DND-41 (cell line): ENCODE measurements at regions not wholly inside any gene's neighbourhood (a gene's known extent, or its start where the extent isn't known, plus 50 kb on each side); places are given as distances from the start of the nearest gene placed in this dataset.

Experiments
- ATAC-seq: fragments of 200-7000 bp; cut with Tn5 transposase; 3 replicates; pipeline ENCODE4 v1.9.1; 2021; ENCODE audit warnings: low read depth; ENCODE audit not compliant: insufficient read depth
- DNase-seq: peaks from one replicate; pipeline ENCODE4 v3.0.0-alpha.2; 2020
- H2AFZ ChIP-seq: 2 replicates; pipeline ENCODE4 v1.6.0; 2012; ENCODE audit warnings: low read depth, low read length
- H3K27ac ChIP-seq: 2 replicates; pipeline ENCODE4 v1.5.1; 2012; ENCODE audit warnings: low read length, inconsistent platforms
- H3K27me3 ChIP-seq: fragments of 200-600 bp; sonication (generic); 2 replicates; pipeline ENCODE4 v1.6.0; 2012; ENCODE audit warnings: low read length, mild to moderate bottlenecking, inconsistent platforms; ENCODE audit not compliant: insufficient read depth, poor library complexity
- H3K36me3 ChIP-seq: 2 replicates; pipeline ENCODE4 v1.5.1; 2012; ENCODE audit warnings: low read length, inconsistent platforms; ENCODE audit not compliant: insufficient read depth
- H3K4me1 ChIP-seq: 2 replicates; pipeline ENCODE4 v1.5.1; 2012; ENCODE audit warnings: mild to moderate bottlenecking, low read length; ENCODE audit not compliant: insufficient read depth
- H3K4me2 ChIP-seq: 2 replicates; pipeline ENCODE4 v1.6.0; 2012; ENCODE audit warnings: mild to moderate bottlenecking, moderate library complexity, low read length, inconsistent platforms; ENCODE audit not compliant: insufficient read depth
- H3K4me3 ChIP-seq, 2 experiments: fragments of 200-600 bp in 1 of 2; shearing (Covaris generic) in 1 of 2; 2 replicates each; pipeline ENCODE4 v1.5.1; 2012 to 2016; ENCODE audit warnings: inconsistent platforms in 2 of 2, low read length in 2 of 2, mild to moderate bottlenecking in 2 of 2, low read depth in 1 of 2, moderate library complexity in 1 of 2
- H3K79me2 ChIP-seq: 2 replicates; pipeline ENCODE4 v1.6.0; 2012; ENCODE audit warnings: low read length, inconsistent platforms; ENCODE audit not compliant: insufficient read depth
- H3K9ac ChIP-seq: 2 replicates; pipeline ENCODE4 v1.6.0; 2012; ENCODE audit warnings: low read depth, mild to moderate bottlenecking, inconsistent platforms, low read length, moderate library complexity
- H3K9me3 ChIP-seq: 2 replicates; pipeline ENCODE4 v1.5.1; 2012; ENCODE audit warnings: low read length, moderate library complexity, mild to moderate bottlenecking, inconsistent platforms; ENCODE audit not compliant: insufficient read depth, severe bottlenecking
- H4K20me1 ChIP-seq: 2 replicates; pipeline ENCODE4 v1.6.0; 2012; ENCODE audit warnings: low read length; ENCODE audit not compliant: insufficient read depth
- CTCF ChIP-seq: IDR thresholded peaks from 2 replicates; pipeline ENCODE4 v1.5.1; 2012; ENCODE audit warnings: borderline replicate concordance, low read length, moderate library complexity, mild to moderate bottlenecking; ENCODE audit not compliant: poor library complexity, severe bottlenecking; ENCODE audit errors: extremely low read depth
- EZH2 ChIP-seq: IDR thresholded peaks from 3 replicates; pipeline ENCODE4 v1.6.1; 2012; ENCODE audit warnings: borderline replicate concordance, low read depth, mild to moderate bottlenecking, moderate library complexity, low read length, inconsistent platforms; ENCODE audit not compliant: severe bottlenecking

GRCh38 chr11:37512156-37512780, 914.2 kb upstream of the RAG2 start:
- no peak overlapping the region for H3K4me3 ChIP-seq
- no peak overlapping the region for H3K4me2 ChIP-seq
- no peaks in the 10 kb centered on the region for H3K9me3 ChIP-seq
- no peaks in the 10 kb centered on the region for H3K79me2 ChIP-seq
- DNase-seq, result no peak
- ATAC-seq, result no peak
- H3K27ac ChIP-seq, result no peak overlapping the region
- no peaks in the 10 kb centered on the region for H3K27me3 ChIP-seq
- TF ChIP-seq CTCF, result no peak
- no peak for TF ChIP-seq EZH2
- H3K4me1 ChIP-seq, result no peaks in the 10 kb centered on the region
- H3K36me3 ChIP-seq, result no peaks in the 10 kb centered on the region
- H4K20me1 ChIP-seq, result no peaks in the 10 kb centered on the region
- no peak overlapping the region for H3K9ac ChIP-seq
- no peak overlapping the region for H2AFZ ChIP-seq

GRCh38 chr11:37511425-37511933, 913.4 kb upstream of the RAG2 start:
- H2AFZ ChIP-seq, result no peak overlapping the region
- H3K9me3 ChIP-seq, result no peaks in the 10 kb centered on the region
- ATAC-seq, result no peak
- no peak overlapping the region for H3K4me3 ChIP-seq
- no peaks in the 10 kb centered on the region for H3K27me3 ChIP-seq
- H3K4me1 ChIP-seq, result no peaks in the 10 kb centered on the region
- H3K27ac ChIP-seq, result no peak overlapping the region
- no peak overlapping the region for H3K4me2 ChIP-seq
- no peak for TF ChIP-seq CTCF
- TF ChIP-seq EZH2, result no peak
- H3K9ac ChIP-seq, result no peak overlapping the region
- no peaks in the 10 kb centered on the region for H4K20me1 ChIP-seq
- H3K36me3 ChIP-seq, result no peaks in the 10 kb centered on the region
- no peaks in the 10 kb centered on the region for H3K79me2 ChIP-seq
- no peak for DNase-seq

- no peak overlapping the region for H2AFZ ChIP-seq
- H3K36me3 ChIP-seq, result no peaks in the 10 kb centered on the region
- no peak overlapping the region for H3K4me3 ChIP-seq
- no peak overlapping the region for H3K27ac ChIP-seq
- H3K9me3 ChIP-seq, result no peaks in the 10 kb centered on the region
- H3K79me2 ChIP-seq, result no peaks in the 10 kb centered on the region
- no peaks in the 10 kb centered on the region for H3K4me1 ChIP-seq
- no peak overlapping the region for H3K4me2 ChIP-seq
- no peak overlapping the region for H3K9ac ChIP-seq
- H3K27me3 ChIP-seq, result no peaks in the 10 kb centered on the region
- TF ChIP-seq CTCF (no peak), EZH2 (no peak)
- ATAC-seq, result no peak
- H4K20me1 ChIP-seq, result no peaks in the 10 kb centered on the region
- no peak for DNase-seq
Observed at GRCh38 chr11:37509506-37509905, 911.5 kb upstream of the RAG2 start.
